DMS79 (cell line): ENCODE measurements at regions not wholly inside any gene's neighbourhood (a gene's known extent, or its start where the extent isn't known, plus 50 kb on each side); places are given as distances from the start of the nearest gene placed in this dataset.
A peak's percentile ranks its signal among the peaks of the same experiment; 100 is the strongest.

Source experiments
- DNase-seq: peaks from one replicate; lab custom pipeline; 2025; lab: John Stamatoyannopoulos, UW

DNA sequence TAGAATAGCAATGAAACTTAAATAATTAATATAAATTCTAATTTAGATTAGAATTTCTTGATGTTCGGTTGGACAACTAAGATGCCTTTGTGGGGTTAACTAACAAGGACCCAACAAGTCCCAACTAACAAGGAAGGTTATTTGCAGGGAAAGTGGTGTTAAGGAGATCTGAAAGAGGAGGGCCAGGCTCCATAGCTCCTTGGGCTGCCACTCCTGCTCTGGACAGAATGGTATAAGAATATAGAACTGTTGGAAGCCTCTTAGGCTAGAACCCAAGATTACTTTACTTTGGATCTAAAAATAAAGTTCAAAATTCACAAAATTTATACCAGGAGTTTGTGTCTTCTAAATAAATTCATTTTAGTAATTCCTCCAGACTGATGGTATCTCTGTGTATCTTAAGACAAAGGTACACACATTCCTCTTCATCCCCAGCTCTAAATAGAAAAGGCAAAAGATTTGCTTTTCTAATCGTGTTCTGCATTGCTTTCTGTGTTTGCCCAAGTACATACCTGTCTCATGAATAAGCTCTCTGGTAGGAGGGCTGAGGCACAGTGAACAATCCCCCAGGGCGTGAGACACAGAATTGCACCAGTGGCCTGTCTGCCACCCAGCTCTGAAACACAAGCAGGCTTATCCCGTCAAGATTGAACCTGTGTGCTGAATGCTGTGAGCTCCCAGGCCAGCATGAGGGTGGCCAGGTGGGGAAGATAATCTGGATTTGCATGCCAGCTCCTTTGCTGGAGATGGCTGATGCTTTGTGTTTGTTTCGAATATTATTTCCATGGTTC is 176.0 kb downstream of the ACKR3 start:
- DNase-seq = no peak

DNA sequence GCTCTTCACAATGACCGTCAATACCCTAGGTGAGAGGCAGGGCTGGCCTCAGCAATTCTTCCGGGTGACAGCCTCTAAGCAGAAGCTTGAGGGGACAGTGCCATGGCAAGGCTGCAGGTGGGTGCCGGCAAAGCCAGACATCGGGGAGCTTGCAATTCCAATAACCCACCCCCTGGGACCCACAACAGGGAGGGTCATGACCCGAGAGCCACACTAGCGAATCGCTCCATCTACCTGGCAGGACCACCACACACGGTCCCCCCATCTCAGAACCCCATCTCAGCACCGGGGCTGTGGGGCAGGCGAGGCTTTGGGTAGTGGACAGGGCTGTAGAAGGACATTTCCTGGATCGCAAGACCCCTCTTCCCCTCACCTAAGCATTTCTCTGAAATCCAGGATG is 177.2 kb downstream of the ACKR3 start:
- DNase-seq = no peak

GRCh38 chr2:236747426-236747825 is 177.8 kb downstream of the ACKR3 start:
- no peak for DNase-seq

DNA sequence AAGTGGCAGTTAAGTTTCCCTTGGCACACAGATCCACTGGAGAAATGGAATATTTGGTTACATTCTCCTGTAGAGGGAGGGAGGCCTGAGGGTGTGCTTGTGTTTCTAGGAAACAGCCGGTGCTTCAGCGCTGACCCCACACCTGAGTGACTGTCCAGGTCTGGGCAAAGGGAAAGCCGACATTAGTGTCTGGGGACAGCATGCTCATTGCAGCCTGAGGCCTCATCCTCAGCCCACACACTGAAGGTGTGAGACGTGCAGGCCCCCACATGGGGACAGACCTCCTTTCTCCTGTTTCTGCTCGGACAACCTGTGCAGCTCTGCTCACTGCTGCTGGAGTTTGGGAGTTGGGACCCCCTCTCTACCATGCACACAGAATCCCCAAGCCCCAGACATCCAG is 178.3 kb downstream of the ACKR3 start:
- DNase-seq = no peak

GRCh38 chr2:236748385-236748784 is 178.8 kb downstream of the ACKR3 start:
- no peak for DNase-seq

GRCh38 chr2:236748801-236749200 is 179.2 kb downstream of the ACKR3 start:
- DNase-seq = peak; percentile 36

DNA sequence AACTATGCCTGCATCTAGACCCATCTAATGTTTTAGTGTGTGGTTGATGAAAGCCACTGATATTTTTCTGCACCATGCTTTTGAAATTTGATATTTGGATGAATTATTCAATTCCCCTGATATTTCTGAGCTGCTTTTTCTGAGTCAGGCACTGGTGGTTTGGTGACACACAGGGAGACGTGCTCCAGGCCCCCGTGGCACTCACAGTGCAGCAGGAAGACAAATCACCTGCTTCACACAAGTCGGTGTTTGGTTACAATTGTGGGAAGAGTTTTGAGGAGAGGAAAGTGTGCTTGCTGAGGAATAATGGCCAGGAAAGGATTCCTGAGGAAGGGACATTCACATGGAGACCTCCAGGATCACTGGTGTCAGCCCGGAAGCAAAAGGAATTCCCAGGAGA is 179.7 kb downstream of the ACKR3 start:
- DNase-seq = peak; percentile 17

DNA sequence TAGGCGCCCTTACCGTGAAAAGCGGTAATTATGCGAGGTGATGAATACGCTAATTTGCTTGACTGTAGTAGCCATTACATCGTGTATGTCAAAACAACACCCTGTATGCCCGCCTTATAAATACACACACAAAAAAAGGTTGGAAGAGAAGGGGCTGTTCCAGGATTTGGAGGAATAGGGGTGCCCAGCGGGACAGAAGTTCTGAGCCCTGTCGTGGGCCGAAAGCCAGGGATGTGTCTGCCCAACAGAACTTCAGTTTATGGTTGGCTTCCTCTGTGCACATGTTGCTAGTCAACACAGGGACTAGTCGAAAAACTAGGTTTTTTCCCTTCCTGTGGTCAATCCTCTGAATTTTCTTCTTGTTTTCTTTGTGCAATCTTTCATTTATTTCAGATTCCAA is 182.5 kb downstream of the ACKR3 start:
- no peak for DNase-seq

DNA sequence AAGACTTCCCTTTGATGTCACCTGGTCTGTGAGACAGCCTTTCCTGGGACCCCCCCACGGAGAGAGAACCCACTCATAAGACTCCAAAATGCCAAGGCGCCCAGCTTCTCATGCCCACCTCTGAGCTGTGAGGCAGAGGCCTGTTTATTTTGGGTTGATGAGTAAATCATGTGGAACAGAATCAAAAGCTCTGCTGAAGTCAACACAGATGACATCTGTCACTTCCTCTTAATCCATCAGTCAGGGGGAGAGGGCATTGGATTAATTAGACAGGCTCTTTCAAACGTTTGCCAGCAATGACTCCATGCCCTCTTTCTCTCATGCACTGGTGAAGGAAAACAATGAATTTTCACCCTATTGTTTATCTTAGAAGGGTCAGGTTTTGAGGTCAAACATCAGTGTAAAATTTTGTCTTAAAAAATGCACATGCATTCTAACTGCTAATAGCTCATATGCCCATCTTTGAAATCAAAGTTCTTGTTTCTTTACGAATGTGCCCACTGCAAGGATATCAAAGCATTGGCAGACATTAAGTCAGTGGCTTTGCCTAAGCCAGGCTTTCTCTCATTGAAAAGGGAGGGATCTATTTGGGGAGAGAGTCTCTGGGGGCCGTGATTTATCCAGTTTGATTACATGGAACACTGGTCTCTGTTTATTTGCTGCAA is 184.1 kb downstream of the ACKR3 start:
- peak; percentile 66 for DNase-seq

DNA sequence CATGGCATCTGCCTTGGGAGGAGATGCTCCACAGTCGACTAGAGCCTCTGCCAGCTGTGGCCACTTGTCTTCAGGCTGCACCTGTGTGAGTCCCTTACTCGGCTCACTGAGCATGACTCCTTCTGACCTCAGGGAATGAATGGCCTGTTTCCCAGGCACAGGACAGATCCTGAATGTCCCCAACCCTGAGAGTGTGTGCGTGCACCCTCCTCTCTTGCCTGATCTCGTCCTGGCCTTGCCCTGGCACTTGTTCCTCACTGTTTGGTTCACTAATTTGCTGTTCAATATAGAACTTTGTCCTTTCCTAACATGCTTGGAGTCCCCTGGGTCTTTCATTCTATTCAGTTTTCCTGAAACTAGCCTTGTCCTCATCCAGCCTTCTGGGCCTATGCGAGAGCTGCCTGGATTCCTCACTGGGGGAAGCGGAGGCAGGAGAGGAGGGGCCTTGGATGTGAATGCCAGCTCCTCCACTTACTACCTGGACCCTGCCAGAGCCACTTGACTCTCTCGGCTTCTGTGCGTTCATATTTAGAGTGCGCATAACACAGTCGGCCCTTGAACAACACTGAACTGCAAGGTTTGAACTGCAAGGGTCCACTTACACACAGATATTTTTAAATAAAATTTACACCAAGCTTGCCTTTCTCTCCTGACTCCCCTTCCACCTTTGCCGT is 184.8 kb downstream of the ACKR3 start:
- peak; percentile 95 for DNase-seq

GRCh38 chr2:236755278-236755840 is 185.7 kb downstream of the ACKR3 start:
- DNase-seq = no peak

DNA sequence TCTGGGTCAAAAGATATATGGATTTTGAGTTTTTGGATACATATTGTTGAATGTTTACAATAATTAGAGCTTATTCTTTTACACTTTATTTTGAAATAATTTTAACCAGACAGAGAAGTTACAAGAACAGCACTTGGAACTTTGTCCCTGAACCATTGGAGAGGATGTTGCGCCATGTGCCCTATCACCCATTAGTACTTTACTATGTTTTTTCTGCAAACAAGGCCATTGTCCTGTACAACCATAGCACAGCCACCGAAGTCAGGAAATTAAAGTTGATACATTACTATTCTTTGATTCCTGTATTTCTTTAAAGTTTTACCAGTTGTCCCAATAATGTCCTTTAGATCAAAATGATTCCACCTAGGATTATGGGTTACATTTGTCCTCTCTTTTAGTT is 188.8 kb downstream of the ACKR3 start:
- no peak for DNase-seq

GRCh38 chr2:236760246-236760645 is 190.6 kb downstream of the ACKR3 start:
- no peak for DNase-seq

- DNase-seq = no peak
These were observed 191.7 kb downstream of the ACKR3 start for GRCh38 chr2:236761358-236761757.

- DNase-seq = no peak
These were observed 193.0 kb downstream of the ACKR3 start for GRCh38 chr2:236762628-236763027.

DNA sequence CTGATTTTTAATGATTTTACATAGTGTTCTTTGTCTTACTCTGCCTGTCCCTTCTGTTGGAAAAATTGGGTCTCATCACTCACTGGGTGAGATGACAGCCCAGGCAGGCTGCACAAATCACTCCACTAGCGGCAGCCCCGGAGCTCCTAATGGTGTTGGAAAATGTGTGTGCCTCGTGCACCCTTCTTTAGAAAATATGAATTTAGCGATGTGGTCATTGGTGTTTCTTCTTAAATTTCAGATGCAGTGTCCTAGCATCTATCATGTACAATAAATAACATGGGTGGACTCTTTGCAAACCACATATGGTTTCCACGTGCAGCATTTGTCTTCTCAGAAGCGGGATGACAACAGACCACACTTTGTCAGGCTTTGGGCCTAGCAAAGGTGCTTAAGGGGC is 194.2 kb downstream of the ACKR3 start:
- no peak for DNase-seq

DNA sequence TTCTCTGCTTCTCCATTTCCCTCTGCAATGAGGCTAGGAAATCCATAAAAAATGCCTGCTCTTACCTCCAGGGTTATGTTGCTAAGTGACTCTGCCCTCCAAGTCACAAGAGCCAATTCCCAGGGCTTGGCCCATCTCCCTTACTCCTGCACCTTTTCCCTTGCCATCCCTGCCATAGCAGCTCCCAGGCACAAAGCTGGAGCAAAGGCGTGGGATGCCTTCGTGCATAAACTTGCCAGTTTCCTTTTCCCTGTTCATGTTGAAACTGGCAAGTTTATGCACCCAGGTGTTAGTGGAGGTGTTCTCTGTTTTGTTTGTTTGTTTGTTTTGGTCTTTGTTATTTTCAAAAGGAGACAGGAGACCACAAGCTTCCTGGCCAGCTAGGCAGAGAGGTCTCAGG is 195.1 kb downstream of the ACKR3 start:
- no peak for DNase-seq

- DNase-seq = no peak
These were observed 195.9 kb downstream of the ACKR3 start for GRCh38 chr2:236765478-236765877.

DNA sequence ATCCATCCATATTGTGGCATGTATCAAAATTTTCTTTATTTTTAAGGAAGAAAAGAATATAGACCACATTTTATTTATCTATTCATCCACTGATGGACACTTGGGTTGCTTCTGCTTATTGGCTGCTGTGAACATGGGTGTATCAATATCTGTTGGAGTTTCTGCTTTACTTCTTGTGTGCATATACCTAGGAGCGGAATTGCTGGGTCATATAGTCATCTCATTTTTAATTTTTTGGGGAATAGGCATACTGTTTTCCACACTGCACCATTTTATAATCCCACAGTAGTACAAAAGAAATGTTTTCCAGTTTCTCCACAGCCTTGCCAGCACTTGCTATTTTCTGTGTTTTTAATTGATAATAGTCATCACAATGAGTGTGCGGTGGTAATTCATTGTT is 197.2 kb downstream of the ACKR3 start:
- no peak for DNase-seq

DNA sequence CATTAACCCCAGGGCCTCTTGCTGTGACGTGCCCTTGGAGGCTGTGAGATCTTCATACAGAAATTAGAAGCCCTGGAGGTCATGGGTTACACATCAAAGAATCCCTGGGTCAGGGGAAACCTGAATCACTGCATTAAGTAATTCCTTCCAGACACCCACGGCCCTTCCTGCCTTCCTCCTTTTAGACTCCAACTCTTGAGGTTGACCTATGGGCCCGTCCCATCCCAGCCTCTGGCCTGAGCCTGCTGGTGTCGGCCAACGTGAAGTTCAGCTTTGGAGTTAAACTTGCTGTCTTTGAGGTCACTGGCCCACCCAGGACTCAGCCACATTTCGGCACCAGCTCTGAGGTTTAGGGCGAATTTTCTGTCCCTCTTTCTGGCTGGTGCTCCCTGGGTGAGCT is 198.3 kb downstream of the ACKR3 start:
- no peak for DNase-seq

DNA sequence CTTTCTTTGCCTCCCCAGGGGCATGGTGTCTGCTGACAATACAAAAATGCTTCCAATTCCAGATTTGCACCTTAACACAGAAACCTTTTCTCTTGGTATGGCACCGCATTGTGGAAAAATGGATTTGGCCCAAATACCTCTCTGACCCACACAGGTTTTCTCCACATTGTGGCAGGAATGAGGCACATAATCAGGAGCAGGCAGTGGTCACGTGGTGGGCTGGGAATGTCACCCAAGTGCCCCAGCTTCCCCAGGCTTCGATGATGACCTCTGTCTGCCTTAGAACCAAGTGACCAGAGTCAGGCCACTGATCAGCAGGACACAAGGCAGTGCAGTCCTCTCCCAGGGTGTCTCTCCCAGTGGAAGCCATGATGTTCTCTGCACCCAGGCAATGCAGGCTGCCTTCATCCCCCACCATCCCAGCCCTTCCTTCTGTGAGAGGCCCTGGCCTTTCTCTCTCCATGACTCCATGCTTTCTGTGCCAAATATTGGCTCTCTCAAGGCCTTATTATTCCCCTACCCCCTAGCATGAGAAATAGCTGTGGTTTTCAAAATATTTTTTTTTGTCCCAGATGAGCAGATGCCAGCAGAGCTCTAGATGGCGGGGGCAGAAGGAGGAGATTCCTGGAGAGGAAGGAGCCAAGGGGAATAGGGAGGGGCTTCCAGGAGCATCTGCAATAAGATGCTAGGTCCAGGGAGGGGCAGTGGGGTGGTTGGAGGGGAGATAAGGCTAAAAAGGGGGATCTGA is 198.9 kb downstream of the ACKR3 start:
- DNase-seq = no peak
